Nephron (organoid): ENCODE measurements at regions not wholly inside any gene's neighbourhood (a gene's known extent, or its start where the extent isn't known, plus 50 kb on each side); places are given as distances from the start of the nearest gene placed in this dataset.
A peak's percentile ranks its signal among the peaks of the same experiment; 100 is the strongest.

Experiments
- H3K27ac Mint-ChIP-seq, 3 experiments: 2 replicates each; pipeline ENCODE4 v1.8.0; 2020; ENCODE audit warnings: mixed read lengths in 3 of 3, mild to moderate bottlenecking in 2 of 3, moderate library complexity in 1 of 3
- H3K27me3 Mint-ChIP-seq: 2 replicates; pipeline ENCODE4 v1.8.0; 2021; ENCODE audit warnings: low read depth, mild to moderate bottlenecking, moderate library complexity, mixed read lengths
- H3K36me3 Mint-ChIP-seq: 2 replicates; pipeline ENCODE4 v1.8.0; 2020; ENCODE audit warnings: low read depth, mixed read lengths
- H3K4me1 Mint-ChIP-seq: 2 replicates; pipeline ENCODE4 v1.8.0; 2020; ENCODE audit warnings: mixed read lengths
- H3K4me3 Mint-ChIP-seq, 3 experiments: 2 replicates each; pipeline ENCODE4 v1.8.0; 2020; ENCODE audit warnings: mild to moderate bottlenecking in 3 of 3, mixed read lengths in 3 of 3, moderate library complexity in 2 of 3
- H3K9me3 Mint-ChIP-seq: 2 replicates; pipeline ENCODE4 v1.8.0; 2020; ENCODE audit warnings: mixed read lengths
- CTCF ChIP-seq, 3 experiments: fragments of 200-600 bp; sonication (generic); IDR thresholded peaks; one replicate each; pipeline ENCODE4 v1.5.0; 2021; ENCODE audit warnings: antibody characterized with exemption in 3 of 3; ENCODE audit not compliant: unreplicated experiment in 3 of 3

DNA sequence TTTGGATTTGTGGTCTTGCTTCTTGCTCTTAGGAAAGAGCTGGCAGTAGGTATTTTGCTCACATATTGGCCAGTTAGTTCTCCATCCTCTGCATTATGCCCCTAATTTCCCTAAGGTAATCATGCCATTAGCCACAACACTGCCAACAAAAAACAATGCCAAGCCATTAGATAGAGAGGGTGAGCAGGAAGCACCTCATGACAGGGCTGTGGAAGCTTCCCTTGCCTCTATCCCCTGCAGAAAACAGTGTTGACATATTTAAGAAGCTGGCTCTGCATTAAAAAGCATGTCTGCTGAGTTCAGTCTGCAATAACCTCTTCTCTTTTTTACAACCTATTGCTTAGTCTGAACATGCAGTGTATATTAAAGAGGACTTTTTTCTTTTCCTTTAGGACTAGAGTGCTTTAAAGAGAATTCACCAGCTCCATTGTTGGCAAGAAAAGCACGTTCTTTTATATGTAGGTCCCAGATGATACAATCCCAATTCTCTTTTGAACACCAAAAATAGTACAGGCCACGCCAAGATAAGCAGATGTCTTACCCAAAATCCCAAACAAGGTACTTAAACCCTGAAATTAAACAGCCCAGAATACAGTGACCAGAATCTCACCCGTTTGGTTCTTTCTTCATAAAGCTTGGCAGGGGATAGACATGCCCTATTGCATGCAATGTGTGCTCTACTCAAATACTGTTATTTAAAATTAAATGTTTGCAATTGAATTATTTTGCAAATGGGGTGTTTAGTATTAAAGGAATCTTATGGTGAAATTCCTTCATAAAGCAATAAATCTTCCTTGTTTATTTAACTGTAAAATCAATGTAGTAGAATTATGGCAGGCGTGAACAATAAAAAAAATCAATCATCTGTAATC lies 93.7 kb upstream of the UBE3A start:
- Mint-ChIP-seq H3K27ac (peak overlapping the region in 1 of 3 experiments; percentile 7), H3K27me3 (no peaks in the 10 kb centered on the region), H3K4me3 (no peak overlapping the region), H3K4me1 (peaks cover 10% of the 10 kb centered on the region), H3K9me3 (peaks cover 7% of the 10 kb centered on the region), H3K36me3 (no peaks in the 10 kb centered on the region)
- no peak for TF ChIP-seq CTCF (IDR thresholded peaks at IDR 0.05; ENCODE audit: unreplicated experiment in 3 of 3)

DNA sequence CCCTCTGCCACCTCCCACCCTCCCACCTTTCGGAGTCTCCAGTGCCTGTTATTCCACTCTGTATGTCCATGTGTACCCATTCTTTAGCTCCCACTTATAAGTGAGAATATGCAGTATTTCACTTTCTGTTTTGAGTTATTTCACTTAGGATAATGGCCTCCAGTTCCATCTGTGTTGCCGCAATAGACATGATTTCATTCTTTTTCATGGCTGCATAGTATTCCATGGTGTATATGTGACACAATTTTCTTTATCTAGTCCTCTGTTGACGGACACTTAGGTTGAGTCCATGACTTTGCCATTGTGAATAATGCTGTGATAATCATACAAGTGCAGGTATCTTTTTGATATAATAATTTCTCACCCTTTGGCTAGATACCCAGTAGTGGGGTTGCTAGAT lies 91.0 kb upstream of the UBE3A start:
- peaks cover 10% of the 10 kb centered on the region for H3K4me1 Mint-ChIP-seq
- no peak overlapping the region for H3K27ac Mint-ChIP-seq

DNA sequence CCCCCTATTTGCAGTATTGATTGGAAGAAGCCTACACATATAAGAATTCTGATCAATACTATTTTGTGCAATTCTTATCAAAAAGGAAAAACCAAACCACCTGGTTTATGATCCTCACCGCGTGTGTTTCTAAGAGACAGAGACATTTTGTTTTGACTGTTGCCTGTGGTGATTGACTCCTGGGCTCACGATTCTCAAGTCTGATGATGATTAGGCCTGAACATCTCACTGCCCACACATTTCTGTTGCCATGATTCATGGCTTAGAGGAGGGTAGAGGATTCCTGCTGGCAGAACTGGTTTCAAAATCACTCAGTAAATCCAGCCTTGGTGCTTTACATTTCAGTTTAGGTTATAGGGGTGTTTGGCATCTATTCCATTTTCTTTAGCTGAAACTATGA lies 88.3 kb upstream of the UBE3A start:
- H3K27ac Mint-ChIP-seq = no peak overlapping the region
- no peak for TF ChIP-seq CTCF (IDR thresholded peaks at IDR 0.05; ENCODE audit: unreplicated experiment in 3 of 3)
- H3K4me3 Mint-ChIP-seq = no peak overlapping the region
- peaks cover 6% of the 10 kb centered on the region for H3K27me3 Mint-ChIP-seq
- no peaks in the 10 kb centered on the region for H3K36me3 Mint-ChIP-seq
- H3K9me3 Mint-ChIP-seq = peaks cover 19% of the 10 kb centered on the region
- H3K4me1 Mint-ChIP-seq = no peaks in the 10 kb centered on the region

More for the DNA sequence above, 91.0 kb upstream of the UBE3A start:
- Mint-ChIP-seq H3K9me3 (peaks cover 8% of the 10 kb centered on the region), H3K36me3 (no peaks in the 10 kb centered on the region), H3K27me3 (no peaks in the 10 kb centered on the region), H3K4me3 (no peak overlapping the region)
- no peak for TF ChIP-seq CTCF (IDR thresholded peaks at IDR 0.05; ENCODE audit: unreplicated experiment in 3 of 3)

DNA sequence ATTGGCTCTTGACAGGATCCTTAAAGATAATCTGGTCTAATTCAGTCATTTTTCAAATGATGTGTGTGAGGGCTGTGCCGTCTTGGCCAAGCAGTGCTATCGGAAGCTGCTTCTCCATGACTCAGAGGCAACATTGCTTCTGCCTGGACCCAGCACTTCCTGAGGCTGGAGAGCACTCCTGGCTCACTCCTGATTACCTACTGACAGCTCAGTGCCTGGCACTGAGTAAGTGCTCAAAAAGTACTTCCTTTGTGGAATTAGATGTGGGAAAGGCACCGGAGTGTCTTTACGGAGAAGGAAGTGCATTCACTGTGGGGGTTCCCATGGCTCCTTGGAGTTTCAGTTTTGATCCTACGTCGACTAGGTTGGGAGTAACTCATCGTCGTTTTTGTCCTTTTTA lies 86.9 kb upstream of the UBE3A start:
- H3K4me1 Mint-ChIP-seq = no peaks in the 10 kb centered on the region
- H3K36me3 Mint-ChIP-seq = no peaks in the 10 kb centered on the region
- H3K27ac Mint-ChIP-seq = no peak overlapping the region

DNA sequence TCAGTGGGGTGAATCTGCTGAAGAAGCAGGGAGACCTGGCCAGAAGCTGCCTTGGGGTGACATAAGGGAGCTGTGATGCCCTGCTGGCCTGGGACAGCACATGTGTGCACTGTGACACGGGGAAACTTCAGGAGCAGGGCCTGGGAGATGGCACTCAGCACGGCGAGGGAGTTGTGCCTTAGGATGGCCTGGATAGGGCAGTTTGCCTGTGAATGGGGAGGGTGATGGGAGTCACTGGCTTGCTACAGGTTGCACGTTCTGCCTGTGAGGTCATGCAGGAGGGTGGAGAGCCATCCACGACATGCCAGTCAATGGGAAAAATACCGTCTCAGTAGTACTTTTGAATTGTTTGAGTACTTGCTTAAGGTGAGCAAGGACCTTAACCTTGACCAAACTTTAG lies 76.8 kb upstream of the UBE3A start:
- H3K9me3 Mint-ChIP-seq = no peaks in the 10 kb centered on the region
- H3K4me3 Mint-ChIP-seq = no peak overlapping the region
- no peaks in the 10 kb centered on the region for H3K4me1 Mint-ChIP-seq
- no peak overlapping the region for H3K27ac Mint-ChIP-seq
- no peak for TF ChIP-seq CTCF (IDR thresholded peaks at IDR 0.05; ENCODE audit: unreplicated experiment in 3 of 3)
- H3K36me3 Mint-ChIP-seq = no peaks in the 10 kb centered on the region
- H3K27me3 Mint-ChIP-seq = peaks cover 4% of the 10 kb centered on the region

More for the DNA sequence above, 86.9 kb upstream of the UBE3A start:
- Mint-ChIP-seq H3K4me3 (no peak overlapping the region), H3K9me3 (peaks cover 19% of the 10 kb centered on the region), H3K27me3 (peaks cover 6% of the 10 kb centered on the region)
- TF ChIP-seq CTCF (IDR thresholded peaks at IDR 0.05; ENCODE audit: unreplicated experiment in 3 of 3) = no peak

- TF ChIP-seq CTCF (IDR thresholded peaks at IDR 0.05; ENCODE audit: unreplicated experiment in 3 of 3) = no peak
- H3K36me3 Mint-ChIP-seq = no peaks in the 10 kb centered on the region
- no peaks in the 10 kb centered on the region for H3K9me3 Mint-ChIP-seq
- no peaks in the 10 kb centered on the region for H3K4me1 Mint-ChIP-seq
- H3K27ac Mint-ChIP-seq = no peak overlapping the region
- H3K4me3 Mint-ChIP-seq = no peak overlapping the region
- H3K27me3 Mint-ChIP-seq = peaks cover 4% of the 10 kb centered on the region
These were observed 75.7 kb upstream of the UBE3A start for GRCh38 chr15:25514522-25514921.
